WTC11 (cell line): ENCODE measurements at regions not wholly inside any gene's neighbourhood (a gene's known extent, or its start where the extent isn't known, plus 50 kb on each side); places are given as distances from the start of the nearest gene placed in this dataset.

Source experiments
- ATF1 ChIP-seq: sonication (generic); formaldehyde crosslinking; IDR thresholded peaks from 2 replicates; pipeline ENCODE4 v1.8.1; 2023; ENCODE audit warnings: mild to moderate bottlenecking, moderate library complexity, missing genetic modification reagents
- ATF6 ChIP-seq: sonication (generic); formaldehyde crosslinking; IDR thresholded peaks from 2 replicates; pipeline ENCODE4 v1.8.1; 2023; ENCODE audit warnings: mild to moderate bottlenecking, missing genetic modification reagents
- CTCF ChIP-seq: fragments of 200-600 bp; IDR thresholded peaks from 2 replicates; pipeline ENCODE4 v1.8.0; 2022; ENCODE audit warnings: antibody characterized with exemption
- ETV6 ChIP-seq: sonication (generic); formaldehyde crosslinking; IDR thresholded peaks from 2 replicates; pipeline ENCODE4 v1.8.1; 2022; ENCODE audit warnings: mild to moderate bottlenecking, missing genetic modification reagents
- GABPB1 ChIP-seq: sonication (generic); formaldehyde crosslinking; IDR thresholded peaks from 2 replicates; pipeline ENCODE4 v1.8.1; 2023; ENCODE audit warnings: mild to moderate bottlenecking, missing genetic modification reagents
- GRHL2 ChIP-seq: fragments of 250-450 bp; sonication (Bioruptor Pico); IDR thresholded peaks from 2 replicates; pipeline ENCODE4 v1.8.0; 2022; ENCODE audit warnings: mild to moderate bottlenecking, moderate library complexity; ENCODE audit not compliant: insufficient replicate concordance, severe bottlenecking
- PREB ChIP-seq: sonication (generic); formaldehyde crosslinking; IDR thresholded peaks from 2 replicates; pipeline ENCODE4 v1.8.1; 2022; ENCODE audit warnings: mild to moderate bottlenecking, missing genetic modification reagents, moderate library complexity, borderline replicate concordance
- SMAD3 ChIP-seq: sonication (generic); formaldehyde crosslinking; IDR thresholded peaks from 2 replicates; pipeline ENCODE4 v1.8.0; 2022; ENCODE audit warnings: missing genetic modification reagents, mild to moderate bottlenecking, borderline replicate concordance
- SP1 ChIP-seq: sonication (generic); formaldehyde crosslinking; conservative IDR thresholded peaks from 2 replicates; pipeline ENCODE4 v1.8.1; 2022; ENCODE audit warnings: missing genetic modification reagents
- STAT6 ChIP-seq: sonication (generic); formaldehyde crosslinking; conservative IDR thresholded peaks from 2 replicates; pipeline ENCODE4 v1.8.1; 2023; ENCODE audit warnings: mild to moderate bottlenecking, low read depth, missing genetic modification reagents, moderate library complexity
- USF2 ChIP-seq: sonication (generic); formaldehyde crosslinking; IDR thresholded peaks from 2 replicates; pipeline ENCODE4 v1.8.1; 2023; ENCODE audit warnings: mild to moderate bottlenecking, missing genetic modification reagents, moderate library complexity
- ZNF121 ChIP-seq: sonication (generic); formaldehyde crosslinking; IDR thresholded peaks from 2 replicates; pipeline ENCODE4 v1.8.0; 2023; ENCODE audit warnings: missing genetic modification reagents

- TF ChIP-seq CTCF (no peak), ATF6 (no peak), ATF1 (no peak), ETV6 (CRISPR knock-in tag) (no peak), SP1 (CRISPR knock-in tag) (no peak), ZNF121 (CRISPR knock-in tag) (no peak), GABPB1 (CRISPR knock-in tag) (no peak), PREB (CRISPR knock-in tag) (no peak), USF2 (CRISPR knock-in tag) (no peak), SMAD3 (CRISPR knock-in tag) (no peak), STAT6 (CRISPR knock-in tag) (no peak), GRHL2 (no peak)
These were observed 78.7 kb downstream of the MYCN start for GRCh38 chr2:16019060-16019480.
